ENCODE measurements at regions not wholly inside any gene's neighbourhood (a gene's known extent, or its start where the extent isn't known, plus 50 kb on each side); places are given as distances from the start of the nearest gene placed in this dataset.

GRCh38 chr6:10196090-10196489 is 218.8 kb downstream of the TFAP2A start:
- Histone ChIP-seq H3K27ac (ENCODE audit: low read depth, low read length) (no peak overlapping the region), H4K12ac (ENCODE audit: low read depth, low read length) (no peak overlapping the region), H2AK5ac (ENCODE audit: low read length) (no peak overlapping the region), H3K9ac (ENCODE audit: low read length) (no peak overlapping the region), H3K4me1 (ENCODE audit: control insufficient read depth in 1 of 2, insufficient read depth in 2 of 2, low read length in 2 of 2) (no peaks in the 10 kb centered on the region), H3K18ac (ENCODE audit: low read length) (no peak overlapping the region), H3K79me1 (ENCODE audit: low read length) (peaks cover 2% of the 10 kb centered on the region), H2BK12ac (ENCODE audit: low read length) (no peak overlapping the region), H4K91ac (ENCODE audit: low read depth, low read length) (no peak overlapping the region), H4K8ac (ENCODE audit: low read depth, low read length) (no peak overlapping the region), H3K9me3 (ENCODE audit: insufficient read depth, low read depth, low read length) (no peaks in the 10 kb centered on the region), H3K79me2 (ENCODE audit: control insufficient read depth, insufficient read depth, low read length, poor library complexity) (no peaks in the 10 kb centered on the region), H3K27me3 (ENCODE audit: insufficient read depth, low read length) (no peaks in the 10 kb centered on the region), H3K36me3 (ENCODE audit: control insufficient read depth in 1 of 2, insufficient read depth in 2 of 2, low read length in 2 of 2) (no peaks in the 10 kb centered on the region), H2BK120ac (ENCODE audit: insufficient read depth, low read length, poor library complexity) (no peak overlapping the region), H3K4me2 (ENCODE audit: low read length) (no peak overlapping the region), H2BK5ac (ENCODE audit: low read depth, low read length, poor library complexity) (no peak overlapping the region), H3K4ac (ENCODE audit: low read depth, low read length) (no peak overlapping the region), H3K4me3 (ENCODE audit: low read depth, low read length) (no peak overlapping the region), H3K23ac (ENCODE audit: low read length) (no peak overlapping the region), H3K14ac (ENCODE audit: low read length) (no peak overlapping the region), H2AFZ (ENCODE audit: insufficient read depth, low read length, poor library complexity) (no peak overlapping the region)
- no peak for DNase-seq
- WGBS (ENCODE audit: extremely low coverage, insufficient coverage, insufficient read length) = no CpG with 5 or more reads among the region's 5 CpGs

- H3K4me3 ChIP-seq (ENCODE audit: low read depth, low read length) = no peak overlapping the region
- H3K79me1 ChIP-seq (ENCODE audit: low read length) = peaks cover 2% of the 10 kb centered on the region
- no peak for DNase-seq
- peak overlapping the region; percentile 19 for H3K14ac ChIP-seq (ENCODE audit: low read length)
- H3K9ac ChIP-seq (ENCODE audit: low read length) = no peak overlapping the region
- peak overlapping the region; percentile 17 for H2BK12ac ChIP-seq (ENCODE audit: low read length)
- no peak overlapping the region for H3K23ac ChIP-seq (ENCODE audit: low read length)
- H4K8ac ChIP-seq (ENCODE audit: low read depth, low read length) = no peak overlapping the region
- WGBS (ENCODE audit: extremely low coverage, insufficient coverage, insufficient read length) = no CpG with 5 or more reads among the region's 5 CpGs
- no peak overlapping the region for H3K27ac ChIP-seq (ENCODE audit: low read depth, low read length)
- no peak overlapping the region for H2AK5ac ChIP-seq (ENCODE audit: low read length)
- H3K9me3 ChIP-seq (ENCODE audit: insufficient read depth, low read depth, low read length) = no peaks in the 10 kb centered on the region
- H2BK5ac ChIP-seq (ENCODE audit: low read depth, low read length, poor library complexity) = no peak overlapping the region
- H3K79me2 ChIP-seq (ENCODE audit: control insufficient read depth, insufficient read depth, low read length, poor library complexity) = no peaks in the 10 kb centered on the region
- no peak overlapping the region for H2AFZ ChIP-seq (ENCODE audit: insufficient read depth, low read length, poor library complexity)
- no peak overlapping the region for H3K18ac ChIP-seq (ENCODE audit: low read length)
- H2BK120ac ChIP-seq (ENCODE audit: insufficient read depth, low read length, poor library complexity) = no peak overlapping the region
- H3K36me3 ChIP-seq (ENCODE audit: control insufficient read depth in 1 of 2, insufficient read depth in 2 of 2, low read length in 2 of 2) = no peaks in the 10 kb centered on the region
- H3K4ac ChIP-seq (ENCODE audit: low read depth, low read length) = no peak overlapping the region
- no peak overlapping the region for H4K12ac ChIP-seq (ENCODE audit: low read depth, low read length)
- H3K4me2 ChIP-seq (ENCODE audit: low read length) = no peak overlapping the region
- no peaks in the 10 kb centered on the region for H3K27me3 ChIP-seq (ENCODE audit: insufficient read depth, low read length)
- H4K91ac ChIP-seq (ENCODE audit: low read depth, low read length) = no peak overlapping the region
- H3K4me1 ChIP-seq (ENCODE audit: control insufficient read depth in 1 of 2, insufficient read depth in 2 of 2, low read length in 2 of 2) = no peaks in the 10 kb centered on the region
These were observed 219.8 kb downstream of the TFAP2A start for GRCh38 chr6:10194816-10195672.

- no peak overlapping the region for H3K14ac ChIP-seq (ENCODE audit: low read length)
These were observed 221.6 kb downstream of the TFAP2A start for GRCh38 chr6:10193321-10193720.

DNA sequence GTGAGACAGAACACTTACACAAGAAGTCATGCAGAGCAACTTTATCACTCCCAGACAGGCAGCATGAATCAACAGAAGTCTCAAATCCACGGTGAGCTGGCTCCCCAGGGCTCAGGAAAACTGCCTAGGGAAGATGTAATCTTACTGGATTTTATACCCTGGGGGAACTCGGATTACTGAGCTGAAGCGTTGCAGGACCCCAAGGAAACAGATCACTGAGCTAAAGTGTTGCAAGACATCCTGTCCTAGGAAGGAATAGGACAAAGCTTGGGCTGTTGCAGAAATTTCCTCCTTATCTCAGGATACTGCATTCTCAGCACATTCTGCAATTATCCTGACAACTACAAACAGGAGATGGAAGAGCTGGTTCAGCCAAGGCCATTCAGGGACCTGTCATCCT is 224.8 kb downstream of the TFAP2A start:
- Histone ChIP-seq H3K79me1 (ENCODE audit: low read length) (no peaks in the 10 kb centered on the region), H3K18ac (ENCODE audit: low read length) (no peak overlapping the region), H3K36me3 (ENCODE audit: control insufficient read depth in 1 of 2, insufficient read depth in 2 of 2, low read length in 2 of 2) (no peaks in the 10 kb centered on the region), H3K4me1 (ENCODE audit: control insufficient read depth in 1 of 2, insufficient read depth in 2 of 2, low read length in 2 of 2) (peaks cover 0 to 7% of the 10 kb centered on the region in 2 experiments), H2AK5ac (ENCODE audit: low read length) (no peak overlapping the region), H4K12ac (ENCODE audit: low read depth, low read length) (no peak overlapping the region), H3K9ac (ENCODE audit: low read length) (no peak overlapping the region), H3K27me3 (ENCODE audit: insufficient read depth, low read length) (no peaks in the 10 kb centered on the region), H2AFZ (ENCODE audit: insufficient read depth, low read length, poor library complexity) (no peak overlapping the region), H3K23ac (ENCODE audit: low read length) (no peak overlapping the region), H2BK5ac (ENCODE audit: low read depth, low read length, poor library complexity) (no peak overlapping the region), H3K4me3 (ENCODE audit: low read depth, low read length) (no peak overlapping the region), H4K8ac (ENCODE audit: low read depth, low read length) (no peak overlapping the region), H3K79me2 (ENCODE audit: control insufficient read depth, insufficient read depth, low read length, poor library complexity) (no peaks in the 10 kb centered on the region), H2BK12ac (ENCODE audit: low read length) (no peak overlapping the region), H2BK120ac (ENCODE audit: insufficient read depth, low read length, poor library complexity) (no peak overlapping the region), H3K4ac (ENCODE audit: low read depth, low read length) (no peak overlapping the region), H3K27ac (ENCODE audit: low read depth, low read length) (no peak overlapping the region), H3K4me2 (ENCODE audit: low read length) (no peak overlapping the region), H3K9me3 (ENCODE audit: insufficient read depth, low read depth, low read length) (no peaks in the 10 kb centered on the region), H4K91ac (ENCODE audit: low read depth, low read length) (no peak overlapping the region), H3K14ac (ENCODE audit: low read length) (no peak overlapping the region)
- no CpG with 5 or more reads among the region's 3 CpGs for WGBS (ENCODE audit: extremely low coverage, insufficient coverage, insufficient read length)
- DNase-seq = peak; percentile 73 to 80

More at GRCh38 chr6:10193321-10193720, 221.6 kb downstream of the TFAP2A start:
- no peak overlapping the region for H4K12ac ChIP-seq (ENCODE audit: low read depth, low read length)
- no peak overlapping the region for H3K27ac ChIP-seq (ENCODE audit: low read depth, low read length)
- H3K79me2 ChIP-seq (ENCODE audit: control insufficient read depth, insufficient read depth, low read length, poor library complexity) = no peaks in the 10 kb centered on the region
- no peak overlapping the region for H2BK12ac ChIP-seq (ENCODE audit: low read length)
- H3K18ac ChIP-seq (ENCODE audit: low read length) = no peak overlapping the region
- no peak for DNase-seq
- no peak overlapping the region for H4K8ac ChIP-seq (ENCODE audit: low read depth, low read length)
- no peak overlapping the region for H3K4me3 ChIP-seq (ENCODE audit: low read depth, low read length)
- H2AK5ac ChIP-seq (ENCODE audit: low read length) = no peak overlapping the region
- H4K91ac ChIP-seq (ENCODE audit: low read depth, low read length) = no peak overlapping the region
- H2AFZ ChIP-seq (ENCODE audit: insufficient read depth, low read length, poor library complexity) = no peak overlapping the region
- H3K9ac ChIP-seq (ENCODE audit: low read length) = no peak overlapping the region
- H3K79me1 ChIP-seq (ENCODE audit: low read length) = peaks cover 2% of the 10 kb centered on the region
- H3K36me3 ChIP-seq (ENCODE audit: control insufficient read depth in 1 of 2, insufficient read depth in 2 of 2, low read length in 2 of 2) = no peaks in the 10 kb centered on the region
- no peak overlapping the region for H3K23ac ChIP-seq (ENCODE audit: low read length)
- no peak overlapping the region for H3K4ac ChIP-seq (ENCODE audit: low read depth, low read length)
- H3K9me3 ChIP-seq (ENCODE audit: insufficient read depth, low read depth, low read length) = no peaks in the 10 kb centered on the region
- WGBS (ENCODE audit: extremely low coverage, insufficient coverage, insufficient read length) = no CpG with 5 or more reads among the region's 4 CpGs
- no peaks in the 10 kb centered on the region for H3K27me3 ChIP-seq (ENCODE audit: insufficient read depth, low read length)
- H3K4me2 ChIP-seq (ENCODE audit: low read length) = no peak overlapping the region
- no peak overlapping the region for H2BK120ac ChIP-seq (ENCODE audit: insufficient read depth, low read length, poor library complexity)
- H3K4me1 ChIP-seq (ENCODE audit: control insufficient read depth in 1 of 2, insufficient read depth in 2 of 2, low read length in 2 of 2) = peaks cover 0 to 2% of the 10 kb centered on the region in 2 experiments
- no peak overlapping the region for H2BK5ac ChIP-seq (ENCODE audit: low read depth, low read length, poor library complexity)
